ENCODE measurements at regions not wholly inside any gene's neighbourhood (a gene's known extent, or its start where the extent isn't known, plus 50 kb on each side); places are given as distances from the start of the nearest gene placed in this dataset.

GRCh38 chr4:37000281-37000680, 244.3 kb upstream of the NWD2 start (continued):
- no peak for TF ChIP-seq OTX1 (CRISPR knock-in tag; IDR thresholded peaks at IDR 0.05)
- no peak for TF ChIP-seq POLR2G (IDR thresholded peaks at IDR 0.05; ENCODE audit: low read depth, low read length)
- no peak for TF ChIP-seq MIER1 (IDR thresholded peaks at IDR 0.05; ENCODE audit: low read depth)
- TF ChIP-seq USF2 (CRISPR knock-in tag; IDR thresholded peaks at IDR 0.05) = no peak
- no peak for TF ChIP-seq TAF1 (IDR thresholded peaks at IDR 0.05; ENCODE audit: control insufficient read depth, extremely low read depth, insufficient read depth, low read length, severe bottlenecking)
- 0 out of 2 replicates have a peak, but pooled peaks have one; percentile 52 for TF ChIP-seq ATF7 (IDR thresholded peaks at IDR 0.05)
- no peak for TF ChIP-seq USF1 (CRISPR knock-in tag; IDR thresholded peaks at IDR 0.05)
- peak; percentile 97 for TF ChIP-seq ZEB2 (IDR thresholded peaks at IDR 0.05)
- no peak for TF ChIP-seq HOMEZ (CRISPR knock-in tag; IDR thresholded peaks at IDR 0.05)
- TF ChIP-seq E2F1 (CRISPR knock-in tag; IDR thresholded peaks at IDR 0.05) = no peak
- no peak for TF ChIP-seq ZNF143 (CRISPR knock-in tag; IDR thresholded peaks at IDR 0.05)
- peak; percentile 67; the same call in 1 of the 2 replicates for TF ChIP-seq HES1 (IDR thresholded peaks at IDR 0.05; ENCODE audit: low read depth)
- no peak for TF ChIP-seq ZNF311 (CRISPR knock-in tag; IDR thresholded peaks at IDR 0.05)
- no peak for TF ChIP-seq RBFOX2 (IDR thresholded peaks at IDR 0.05; ENCODE audit: low read depth, low read length)
- TF ChIP-seq ESRRA (IDR thresholded peaks at IDR 0.05; ENCODE audit: borderline replicate concordance, low read depth) = peak; percentile 74; the same call in 1 of the 2 replicates
- TF ChIP-seq MBD2 (IDR thresholded peaks at IDR 0.05; ENCODE audit: borderline replicate concordance, low read depth) = no peak
- no peak for TF ChIP-seq CBX8 (IDR thresholded peaks at IDR 0.05; ENCODE audit: borderline replicate concordance, extremely low read depth, low read depth, low read length, poor library complexity, severe bottlenecking)
- TF ChIP-seq THRA (IDR thresholded peaks at IDR 0.05) = no peak
- no peak for TF ChIP-seq ZNF586 (CRISPR knock-in tag; conservative IDR thresholded peaks at IDR 0.05)
- TF ChIP-seq SRSF9 (IDR thresholded peaks at IDR 0.05; ENCODE audit: borderline replicate concordance, low read depth, low read length) = no peak
- TF ChIP-seq ZBTB33 (CRISPR knock-in tag; IDR thresholded peaks at IDR 0.05) = no peak
